HG02885 (cell line): ENCODE measurements at regions not wholly inside any gene's neighbourhood (a gene's known extent, or its start where the extent isn't known, plus 50 kb on each side); places are given as distances from the start of the nearest gene placed in this dataset.
A peak's percentile ranks its signal among the peaks of the same experiment; 100 is the strongest.

ENCODE experiments used
- ATAC-seq: cut with Tn5 transposase; IDR thresholded peaks from one replicate; pipeline ENCODE4 v1.9.1; 2021; ENCODE audit warnings: mild to moderate bottlenecking; ENCODE audit not compliant: unreplicated experiment, poor library complexity

DNA sequence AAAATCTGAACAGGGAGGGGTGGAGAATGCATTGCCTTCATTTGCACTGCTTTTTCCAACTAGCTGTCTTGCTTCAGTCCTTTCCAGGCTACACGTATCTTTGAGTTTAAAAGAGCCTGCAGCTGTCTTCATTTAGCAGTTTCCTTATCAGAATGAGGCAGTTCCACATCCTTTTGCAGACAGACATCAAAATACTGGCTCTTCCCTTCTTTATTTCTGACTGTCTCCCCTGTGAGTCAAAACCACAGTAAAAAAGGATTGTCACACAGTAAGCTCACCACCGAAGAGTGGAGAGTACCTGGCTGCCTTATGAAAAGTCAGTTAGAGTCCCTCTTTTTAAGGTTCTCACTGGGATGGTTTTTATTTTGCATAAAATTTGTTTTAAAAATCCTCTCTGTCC, 205.5 kb upstream of the CD96 start:
- no peak for ATAC-seq

- ATAC-seq: peak; percentile 57
Measured at GRCh38 chr3:111338059-111338698, 203.8 kb upstream of the CD96 start.

DNA sequence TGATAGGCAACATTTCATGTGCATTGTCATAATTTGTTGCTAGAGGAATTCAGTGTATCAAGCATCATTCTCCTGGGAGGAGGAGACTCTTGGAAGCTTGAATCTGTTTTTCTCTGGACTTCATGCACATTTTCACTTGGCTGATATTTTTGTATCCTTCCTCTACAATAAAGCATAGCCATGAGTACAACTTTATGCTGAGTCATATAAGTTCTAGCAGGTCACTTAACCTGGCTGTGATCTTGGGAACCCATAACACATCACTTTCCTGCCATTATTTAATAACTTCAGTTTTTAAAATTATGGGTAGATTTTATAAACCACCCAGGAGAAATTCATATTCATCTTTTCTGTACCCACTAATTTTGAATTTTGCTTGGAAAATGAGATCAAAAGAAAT, 203.0 kb upstream of the CD96 start:
- no peak for ATAC-seq

GRCh38 chr3:111351334-111351733, 190.7 kb upstream of the CD96 start:
- ATAC-seq: no peak

- ATAC-seq: no peak
Measured at GRCh38 chr3:111352585-111352984, 189.4 kb upstream of the CD96 start.

DNA sequence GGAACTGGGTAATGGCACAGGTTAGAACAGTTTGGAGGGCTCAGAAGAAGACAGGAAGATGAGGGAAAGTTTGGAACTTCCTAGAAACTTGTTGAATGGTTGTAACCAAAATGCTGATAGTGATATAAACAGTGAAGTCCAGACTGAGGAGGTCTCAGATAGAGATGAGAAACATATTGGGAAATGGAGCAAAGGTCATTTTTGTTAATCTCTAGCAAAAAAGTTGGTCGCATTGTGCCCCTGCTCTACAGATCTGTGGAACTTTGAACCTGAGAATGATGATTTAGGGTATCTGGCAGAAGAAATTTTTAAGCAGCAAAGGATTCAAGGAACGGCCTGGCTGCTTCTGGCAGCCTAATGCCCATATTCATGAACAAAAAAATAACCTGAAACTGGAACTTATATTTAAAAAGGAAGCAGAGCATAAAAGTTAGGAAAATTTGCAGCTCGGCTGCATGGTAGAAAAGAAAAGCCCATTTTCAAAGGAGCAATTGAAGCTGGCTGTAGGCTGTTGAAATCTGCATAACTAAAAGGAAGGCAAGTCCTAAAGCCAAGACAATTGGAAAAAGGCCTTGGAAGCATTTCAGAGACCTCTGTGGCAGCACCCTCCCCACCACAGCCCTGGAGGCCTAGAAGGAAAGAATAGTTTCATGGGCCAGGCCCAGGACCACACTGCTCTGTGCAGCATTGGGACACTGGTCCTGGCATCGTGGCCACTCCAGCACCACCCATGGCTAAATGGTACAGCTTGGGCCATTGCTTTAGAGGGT, 182.6 kb upstream of the CD96 start:
- ATAC-seq: no peak

- no peak for ATAC-seq
Measured at GRCh38 chr3:111362381-111363009, 179.5 kb upstream of the CD96 start.

- no peak for ATAC-seq
Measured at GRCh38 chr3:111366515-111366914, 175.5 kb upstream of the CD96 start.

GRCh38 chr3:111368056-111368455, 173.9 kb upstream of the CD96 start:
- ATAC-seq: no peak

- ATAC-seq: no peak
Measured at GRCh38 chr3:111369958-111370357, 172.0 kb upstream of the CD96 start.

GRCh38 chr3:111373239-111373638, 168.8 kb upstream of the CD96 start:
- no peak for ATAC-seq

DNA sequence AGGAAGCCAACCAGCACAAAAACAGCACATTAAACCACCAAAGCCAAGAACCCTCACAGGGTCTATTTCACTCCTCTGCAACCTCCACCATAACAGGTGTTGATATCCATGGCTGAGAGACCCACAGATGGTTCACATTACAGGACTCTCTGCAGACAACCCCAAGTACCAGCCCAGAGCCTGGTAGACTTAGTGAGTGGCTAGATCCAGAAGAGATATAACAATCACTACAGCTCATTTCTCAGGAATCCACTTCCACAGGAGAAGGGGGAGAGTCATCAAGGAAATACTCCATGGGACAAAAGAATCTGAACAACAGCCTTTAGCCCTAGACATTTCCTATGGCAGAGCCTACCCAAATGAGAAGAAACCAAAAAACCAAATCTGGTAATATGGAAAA, 168.1 kb upstream of the CD96 start:
- ATAC-seq: no peak

- no peak for ATAC-seq
Measured at GRCh38 chr3:111385971-111386495, 156.0 kb upstream of the CD96 start.

GRCh38 chr3:111392894-111393398, 149.1 kb upstream of the CD96 start:
- peak; percentile 64 for ATAC-seq

GRCh38 chr3:111412656-111413055, 129.3 kb upstream of the CD96 start:
- no peak for ATAC-seq

DNA sequence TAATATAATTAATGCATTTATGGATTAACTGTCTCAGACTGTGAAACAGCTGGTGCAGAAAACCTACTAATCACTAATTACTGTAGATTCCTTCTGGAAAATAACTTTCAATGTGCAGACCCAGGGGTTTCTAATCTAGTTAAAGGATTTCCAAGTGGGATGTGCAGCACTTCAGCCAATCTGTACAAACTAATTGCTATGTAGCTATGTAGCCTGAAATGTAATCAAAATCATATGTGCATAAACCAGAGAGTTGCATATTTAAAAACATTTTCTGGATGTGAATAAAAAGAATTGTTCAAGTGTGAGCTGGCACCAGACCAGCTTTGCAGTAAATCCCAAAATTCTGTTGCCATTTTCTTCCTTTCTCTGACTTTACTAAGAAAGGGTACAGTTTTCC, 127.5 kb upstream of the CD96 start:
- no peak for ATAC-seq

DNA sequence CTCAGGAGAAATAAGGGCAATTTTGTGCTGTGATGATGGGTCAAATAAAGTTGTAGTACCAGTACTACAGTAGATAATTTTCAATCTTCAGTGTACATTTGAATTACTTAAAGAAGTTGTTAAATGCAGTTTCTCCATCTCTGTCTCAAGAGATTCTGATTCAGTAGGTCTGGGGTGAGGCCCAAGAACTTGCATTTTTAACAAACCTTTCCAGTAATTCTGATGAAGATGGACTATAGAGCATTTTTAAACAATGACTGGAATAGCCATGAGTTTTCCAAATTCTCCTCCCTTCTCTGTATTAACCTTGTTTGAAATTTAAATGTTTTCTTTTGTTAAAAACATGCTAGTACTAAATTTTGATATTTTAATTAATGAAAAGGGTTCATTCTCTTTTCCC, 127.0 kb upstream of the CD96 start:
- ATAC-seq: no peak

DNA sequence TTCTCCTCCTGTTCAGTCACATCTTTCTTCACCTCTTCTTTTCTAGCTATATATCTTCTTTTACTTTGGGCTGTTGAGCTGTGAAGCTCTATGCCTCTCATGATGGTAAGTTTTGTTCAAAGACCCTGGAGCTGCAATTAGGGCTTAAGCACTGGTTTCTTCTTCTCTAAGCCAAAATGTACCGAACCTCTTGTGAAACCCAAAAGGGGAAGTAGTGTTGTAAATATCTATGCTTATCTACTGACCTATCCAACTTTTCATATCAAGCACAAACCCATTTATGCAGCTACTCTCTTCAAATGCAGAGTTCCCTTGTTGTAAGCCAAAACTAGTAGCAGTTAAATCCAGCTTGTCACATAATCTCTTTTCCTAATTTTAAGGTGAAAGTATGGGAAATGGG, 123.6 kb upstream of the CD96 start:
- no peak for ATAC-seq

DNA sequence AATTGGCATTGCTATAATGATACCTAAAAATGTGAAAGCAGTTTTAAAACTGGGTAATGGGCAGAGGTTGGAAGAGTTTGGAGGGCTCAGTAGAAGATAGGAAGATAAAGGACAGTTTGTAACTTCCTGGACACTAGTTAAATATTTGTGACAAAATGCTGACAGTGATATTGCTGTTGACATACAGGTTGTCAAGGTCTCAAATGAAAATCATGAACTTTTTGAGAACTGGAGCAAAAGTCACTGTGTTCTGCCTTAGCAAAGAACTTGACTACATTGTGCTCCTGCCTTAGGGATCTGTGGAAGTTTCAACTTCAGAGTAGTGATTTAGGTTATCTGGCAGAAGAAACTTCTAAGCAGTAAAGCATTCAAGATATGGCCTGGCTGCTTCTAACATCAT, 113.7 kb upstream of the CD96 start:
- no peak for ATAC-seq

DNA sequence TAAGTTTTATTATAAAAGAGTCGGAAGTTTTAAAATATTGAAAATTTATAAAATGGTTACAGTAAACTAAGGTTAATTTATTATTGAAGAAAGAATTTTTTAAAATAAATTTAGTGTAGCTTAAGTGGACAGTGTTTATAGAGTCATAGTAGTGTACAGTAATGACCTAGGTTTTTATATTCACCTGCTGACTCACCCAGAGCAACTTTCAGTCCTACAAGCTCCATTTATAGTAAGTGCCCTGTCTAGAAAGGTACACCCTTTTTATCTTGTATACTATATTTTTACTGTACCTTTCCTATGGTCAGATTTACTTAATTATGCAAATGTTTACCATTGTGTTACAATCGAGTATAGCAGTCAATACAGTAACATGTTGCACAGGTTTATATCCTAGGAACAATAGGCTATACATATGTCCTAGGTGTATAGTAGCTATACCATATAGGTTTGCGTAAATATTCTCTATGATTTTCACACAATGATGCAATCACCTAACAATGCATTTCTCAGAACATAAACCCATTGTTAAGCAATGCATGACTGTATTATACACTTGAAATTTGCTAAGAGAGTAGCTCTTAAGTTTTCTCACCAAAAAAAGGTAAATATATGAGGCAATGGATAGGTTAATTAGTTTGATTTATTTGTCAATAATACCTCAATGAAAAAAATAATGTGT, 106.9 kb upstream of the CD96 start:
- no peak for ATAC-seq

DNA sequence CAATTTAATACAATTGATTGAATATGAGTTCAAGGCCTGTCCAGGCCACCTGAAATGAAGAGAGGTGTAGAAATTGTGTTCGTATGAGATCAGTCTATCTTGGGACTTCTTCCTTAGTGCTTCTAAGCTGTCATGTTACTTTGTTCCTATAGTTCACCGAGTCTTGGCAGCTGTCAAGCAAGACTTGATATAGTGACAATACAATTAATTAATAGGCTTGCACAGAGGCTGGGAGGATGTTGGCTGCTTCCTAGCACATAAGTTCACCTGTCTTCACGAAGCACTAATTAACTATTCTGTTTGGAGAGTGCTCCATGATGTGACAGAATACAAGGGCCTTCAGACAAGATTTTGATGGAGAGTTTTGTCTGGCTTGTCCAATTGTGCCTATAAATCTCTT, 103.7 kb upstream of the CD96 start:
- no peak for ATAC-seq
